Endothelial cell (in vitro differentiated cells): ENCODE measurements at regions not wholly inside any gene's neighbourhood (a gene's known extent, or its start where the extent isn't known, plus 50 kb on each side); places are given as distances from the start of the nearest gene placed in this dataset.

Experiments used
- DNase-seq: peaks from one replicate; pipeline ENCODE4 v3.0.0; 2021; ENCODE audit warnings: low spot score
- H3K27ac Mint-ChIP-seq: one replicate; pipeline ENCODE4 v1.8.0; 2021; ENCODE audit warnings: mixed read lengths, inconsistent platforms; ENCODE audit not compliant: unreplicated experiment
- H3K27me3 Mint-ChIP-seq: one replicate; pipeline ENCODE4 v1.8.0; 2021; ENCODE audit warnings: mild to moderate bottlenecking, moderate library complexity, mixed read lengths, inconsistent platforms; ENCODE audit not compliant: unreplicated experiment
- H3K36me3 Mint-ChIP-seq: one replicate; pipeline ENCODE4 v1.8.0; 2021; ENCODE audit warnings: mild to moderate bottlenecking, low read depth, mixed read lengths, inconsistent platforms; ENCODE audit not compliant: unreplicated experiment
- H3K4me1 Mint-ChIP-seq: one replicate; pipeline ENCODE4 v1.8.0; 2021; ENCODE audit warnings: mild to moderate bottlenecking, mixed read lengths, inconsistent platforms; ENCODE audit not compliant: unreplicated experiment
- H3K4me3 Mint-ChIP-seq: one replicate; pipeline ENCODE4 v1.8.0; 2021; ENCODE audit warnings: mild to moderate bottlenecking, mixed read lengths, inconsistent platforms; ENCODE audit not compliant: unreplicated experiment
- H3K9me3 Mint-ChIP-seq: one replicate; pipeline ENCODE4 v1.8.0; 2021; ENCODE audit warnings: mixed read lengths, inconsistent platforms; ENCODE audit not compliant: unreplicated experiment
- CTCF ChIP-seq: fragments of 200-600 bp; sonication (generic); IDR thresholded peaks from one replicate; pipeline ENCODE4 v1.5.0; 2021; ENCODE audit warnings: antibody characterized with exemption; ENCODE audit not compliant: unreplicated experiment

- DNase-seq: no peak
- TF ChIP-seq CTCF: no peak
- Mint-ChIP-seq H3K4me3 (no peak overlapping the region), H3K4me1 (no peaks in the 10 kb centered on the region), H3K9me3 (no peaks in the 10 kb centered on the region), H3K27ac (no peak overlapping the region), H3K36me3 (no peaks in the 10 kb centered on the region), H3K27me3 (peaks cover 2% of the 10 kb centered on the region)
Observed at GRCh38 chr11:70505331-70505731, 107.0 kb downstream of the CTTN start.

DNA sequence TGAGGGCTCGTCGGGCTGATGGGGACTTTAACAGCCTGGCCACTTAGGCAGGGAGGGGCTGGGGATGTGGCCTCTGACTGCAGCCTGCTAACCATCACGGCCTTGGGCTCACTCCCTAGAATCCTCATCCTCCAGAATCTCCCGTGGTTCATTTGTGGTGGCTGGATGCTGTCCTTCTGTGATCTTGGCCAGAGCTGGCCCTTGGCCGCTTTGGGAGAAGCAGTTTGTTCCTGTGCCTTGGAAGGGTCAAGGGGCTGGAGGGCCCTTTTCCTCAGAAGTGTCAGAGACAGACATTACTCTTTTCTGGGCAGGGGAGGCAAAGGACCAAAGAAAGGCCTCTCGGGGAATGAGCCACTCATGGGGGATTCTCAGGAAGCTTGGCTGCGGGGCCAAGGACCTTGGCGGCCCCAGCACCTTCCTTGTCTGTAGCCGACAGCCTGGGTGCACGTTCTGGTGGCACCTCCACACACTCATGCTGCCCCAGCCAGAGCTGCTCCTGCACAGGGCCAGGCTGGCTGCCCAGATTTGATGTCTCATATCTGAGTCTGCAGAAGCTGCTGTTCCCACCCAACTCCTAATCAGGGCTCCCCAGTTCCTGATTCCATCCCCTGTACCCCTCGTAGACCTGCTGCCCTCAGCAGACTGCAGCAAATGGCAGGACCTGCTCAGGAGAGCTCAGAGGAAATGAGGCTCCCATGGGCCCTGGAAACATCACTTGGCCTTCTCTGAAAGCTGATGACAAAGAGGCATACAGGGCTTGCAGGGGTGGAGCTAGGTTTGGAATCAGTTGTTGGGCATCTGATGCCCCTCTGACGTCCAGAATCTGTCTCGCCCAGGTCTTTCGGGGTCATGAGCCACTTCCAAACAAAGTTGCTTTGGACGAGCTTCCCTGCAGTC lies 107.7 kb downstream of the CTTN start:
- Mint-ChIP-seq H3K9me3 (no peaks in the 10 kb centered on the region), H3K27me3 (peaks cover 4% of the 10 kb centered on the region), H3K36me3 (no peaks in the 10 kb centered on the region), H3K4me1 (no peaks in the 10 kb centered on the region), H3K4me3 (no peak overlapping the region), H3K27ac (no peak overlapping the region)
- TF ChIP-seq CTCF: no peak
- DNase-seq: no peak

GRCh38 chr11:70506658-70506970 lies 108.3 kb downstream of the CTTN start:
- H3K27ac Mint-ChIP-seq: no peak overlapping the region
- H3K27me3 Mint-ChIP-seq: peaks cover 4% of the 10 kb centered on the region
- no peaks in the 10 kb centered on the region for H3K4me1 Mint-ChIP-seq
- H3K36me3 Mint-ChIP-seq: no peaks in the 10 kb centered on the region
- no peak for TF ChIP-seq CTCF
- H3K4me3 Mint-ChIP-seq: no peak overlapping the region
- H3K9me3 Mint-ChIP-seq: no peaks in the 10 kb centered on the region
- no peak for DNase-seq

GRCh38 chr11:70506986-70507385 lies 108.7 kb downstream of the CTTN start:
- Mint-ChIP-seq H3K27me3 (peaks cover 4% of the 10 kb centered on the region), H3K9me3 (no peaks in the 10 kb centered on the region), H3K4me1 (no peaks in the 10 kb centered on the region), H3K27ac (no peak overlapping the region), H3K4me3 (no peak overlapping the region), H3K36me3 (no peaks in the 10 kb centered on the region)
- no peak for DNase-seq
- no peak for TF ChIP-seq CTCF

DNA sequence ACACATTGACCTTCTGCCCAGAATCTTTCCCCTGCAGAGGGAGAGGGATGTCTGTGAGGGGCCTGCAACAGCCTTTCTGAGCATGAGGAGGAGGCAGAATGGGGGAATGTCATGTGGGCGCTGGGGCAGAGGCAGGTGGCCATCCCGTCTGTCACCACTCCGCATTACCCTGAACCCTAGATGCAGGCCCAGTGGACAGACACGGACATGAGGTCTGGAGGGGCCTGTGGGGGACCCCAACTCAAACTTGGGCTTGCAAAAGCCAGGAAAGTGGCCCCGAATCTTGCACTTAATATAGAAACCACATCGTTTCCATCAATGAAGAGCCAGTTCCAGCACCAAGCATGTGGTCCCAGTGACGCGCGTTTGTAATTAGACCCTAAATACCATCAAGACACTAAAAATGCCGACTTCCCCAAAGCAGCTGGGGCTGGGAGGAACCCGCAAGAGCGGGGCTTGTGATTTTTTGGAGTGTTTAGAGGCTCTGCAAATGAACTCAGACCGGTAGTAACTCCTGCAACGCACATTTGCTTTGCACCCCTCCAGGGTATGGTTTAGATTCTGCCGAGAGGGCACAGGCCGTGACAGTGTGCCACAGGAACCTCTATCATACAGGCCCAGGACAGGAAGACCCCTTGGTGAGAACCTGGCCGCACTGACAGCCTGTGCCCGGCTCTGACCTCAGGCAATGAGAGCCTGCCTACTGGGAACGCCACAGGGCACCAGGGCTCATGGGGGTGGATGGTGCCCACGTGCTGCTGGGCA lies 109.3 kb downstream of the CTTN start:
- Mint-ChIP-seq H3K27me3 (peaks cover 2% of the 10 kb centered on the region), H3K36me3 (no peaks in the 10 kb centered on the region), H3K27ac (no peak overlapping the region), H3K4me1 (no peaks in the 10 kb centered on the region), H3K9me3 (no peaks in the 10 kb centered on the region), H3K4me3 (no peak overlapping the region)
- no peak for TF ChIP-seq CTCF
- no peak for DNase-seq
